HG03135 (cell line): ENCODE measurements at regions not wholly inside any gene's neighbourhood (a gene's known extent, or its start where the extent isn't known, plus 50 kb on each side); places are given as distances from the start of the nearest gene placed in this dataset.
"Not testable (repeated sequence)": the region's sequence is repeated elsewhere in the genome, so short reads cannot be mapped to it uniquely, and the experiment has no call there.

ENCODE experiments used
- ATAC-seq: cut with Tn5 transposase; IDR thresholded peaks from one replicate; pipeline ENCODE4 v1.9.1; 2021; ENCODE audit warnings: mild to moderate bottlenecking, moderate library complexity; ENCODE audit not compliant: unreplicated experiment

- ATAC-seq, result no peak
Measured at GRCh38 chr10:21157664-21158063, 260.6 kb upstream of the NEBL start.

- no peak for ATAC-seq
Measured at GRCh38 chr10:21150166-21150565, 253.1 kb upstream of the NEBL start.

DNA sequence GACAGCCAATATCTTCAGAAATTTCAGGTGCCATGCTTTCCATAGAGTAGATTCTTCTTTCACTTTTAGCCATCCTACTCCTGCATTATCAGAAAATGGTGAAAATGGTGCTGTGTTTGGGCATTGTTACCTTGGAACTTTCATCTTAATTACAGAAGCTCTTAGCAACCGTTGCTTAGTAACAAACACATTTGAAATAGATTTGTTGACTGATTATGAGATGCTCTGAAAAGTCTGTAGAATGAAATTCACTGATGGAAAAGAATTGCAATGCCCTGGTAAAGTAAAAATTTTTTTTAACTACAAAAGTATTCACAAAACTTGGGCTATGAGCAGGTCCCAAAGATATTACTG lies 249.3 kb upstream of the NEBL start:
- no peak for ATAC-seq

GRCh38 chr10:21145751-21146435 lies 248.8 kb upstream of the NEBL start:
- no peak for ATAC-seq

GRCh38 chr10:21144047-21144446 lies 246.9 kb upstream of the NEBL start:
- no peak for ATAC-seq

DNA sequence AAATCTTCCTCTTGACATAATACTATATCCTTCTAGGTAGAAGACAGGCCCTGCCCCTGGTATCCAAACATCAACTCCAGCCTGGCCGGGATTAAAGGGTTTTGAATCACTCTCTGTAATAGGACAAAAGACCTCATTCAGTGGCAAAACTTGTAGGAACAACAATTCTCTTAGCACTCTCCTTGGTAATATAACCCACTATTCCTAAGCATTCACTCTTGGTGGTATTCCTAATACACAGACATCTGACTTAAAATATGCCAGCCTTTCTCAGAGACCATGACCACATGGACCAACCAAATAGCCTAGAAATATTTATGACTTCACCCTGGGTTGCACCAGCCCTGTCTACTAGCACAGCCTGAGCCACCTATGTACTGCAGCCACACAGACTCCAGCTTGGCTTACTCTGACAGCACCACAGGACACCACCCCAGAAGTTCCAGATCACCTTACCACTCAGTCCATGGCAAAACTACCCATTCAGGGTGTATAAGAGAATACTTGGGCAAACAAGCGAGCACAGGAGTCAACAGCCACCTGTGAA lies 244.9 kb upstream of the NEBL start:
- no peak for ATAC-seq

GRCh38 chr10:21138769-21139340 lies 241.7 kb upstream of the NEBL start:
- ATAC-seq, result no peak

- ATAC-seq, result no peak
Measured at GRCh38 chr10:21135023-21135931, 238.2 kb upstream of the NEBL start.

GRCh38 chr10:21134645-21135022 lies 237.5 kb upstream of the NEBL start:
- ATAC-seq, result no peak

DNA sequence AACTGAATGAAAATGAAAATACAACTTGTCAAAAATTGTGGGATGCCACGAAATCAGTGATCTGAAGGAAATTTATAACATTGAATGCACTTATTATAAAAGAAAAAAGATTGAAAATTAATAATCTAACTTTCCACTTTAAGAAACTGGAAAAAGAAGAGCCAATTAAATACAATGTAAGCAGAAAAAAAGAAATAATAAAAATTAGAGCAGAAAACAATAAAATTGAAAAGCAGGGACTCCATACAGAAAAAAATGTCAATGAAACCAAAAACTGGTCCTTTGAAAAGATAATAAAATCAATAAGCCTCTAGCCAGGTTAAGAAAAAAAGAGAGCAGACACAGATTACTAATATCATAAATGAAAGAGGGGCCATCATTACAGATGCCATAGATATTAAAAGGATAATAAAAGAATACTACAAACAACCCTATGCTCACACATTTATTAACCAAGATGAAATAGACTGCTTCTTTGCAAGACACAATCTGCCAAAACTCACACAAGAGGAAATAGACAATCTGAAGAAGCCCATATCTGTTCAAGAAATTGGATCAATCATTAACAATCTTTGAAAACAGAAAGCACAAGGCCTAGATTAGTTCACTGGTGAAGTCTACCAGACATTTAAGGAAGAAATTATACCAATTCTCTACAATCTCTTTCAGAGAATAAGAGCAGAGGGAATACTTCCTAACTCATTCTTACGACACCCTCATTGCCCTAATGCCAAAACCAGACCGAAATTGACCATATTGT lies 233.8 kb upstream of the NEBL start:
- no peak for ATAC-seq

GRCh38 chr10:21130108-21130507 lies 233.0 kb upstream of the NEBL start:
- ATAC-seq, result no peak

GRCh38 chr10:21125471-21126228 lies 228.5 kb upstream of the NEBL start:
- no peak for ATAC-seq

DNA sequence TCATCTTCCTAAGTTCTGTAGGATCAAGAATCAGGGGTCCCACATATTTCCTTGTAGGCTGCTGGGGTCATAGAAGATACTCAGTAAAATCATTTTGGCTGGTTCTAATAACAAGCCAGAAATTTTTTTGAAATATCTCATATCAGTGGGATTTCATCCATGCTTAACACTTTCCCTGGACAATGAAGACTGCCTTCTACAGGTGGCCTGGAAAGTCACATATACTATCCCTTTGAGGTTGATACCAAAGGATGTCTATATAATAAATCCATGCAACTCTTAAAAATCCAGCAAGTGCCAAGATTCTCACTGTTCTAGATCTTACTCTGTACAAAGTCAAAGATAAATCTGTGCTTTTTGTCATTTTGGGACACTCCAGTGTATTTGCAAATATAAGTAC lies 225.8 kb upstream of the NEBL start:
- no peak for ATAC-seq

DNA sequence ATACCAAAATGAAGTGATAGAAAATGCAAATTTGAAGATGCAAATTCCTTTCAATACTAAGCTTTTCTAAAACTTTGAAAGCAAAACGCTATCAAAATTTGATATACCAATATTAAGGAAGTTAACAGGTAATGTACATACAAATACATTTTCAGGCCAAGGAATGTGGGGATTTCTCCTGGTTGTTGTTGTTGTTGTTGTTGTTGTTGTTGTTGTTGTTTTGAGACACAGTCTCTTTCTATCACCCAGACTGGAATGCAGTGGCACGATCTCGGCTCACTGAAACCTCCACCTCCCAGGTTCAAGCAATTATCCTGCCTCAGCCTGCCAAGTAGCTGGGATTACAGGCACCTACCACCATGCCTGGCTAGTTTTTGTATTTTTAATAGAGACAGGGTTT lies 224.7 kb upstream of the NEBL start:
- not testable (repeated sequence) for ATAC-seq

DNA sequence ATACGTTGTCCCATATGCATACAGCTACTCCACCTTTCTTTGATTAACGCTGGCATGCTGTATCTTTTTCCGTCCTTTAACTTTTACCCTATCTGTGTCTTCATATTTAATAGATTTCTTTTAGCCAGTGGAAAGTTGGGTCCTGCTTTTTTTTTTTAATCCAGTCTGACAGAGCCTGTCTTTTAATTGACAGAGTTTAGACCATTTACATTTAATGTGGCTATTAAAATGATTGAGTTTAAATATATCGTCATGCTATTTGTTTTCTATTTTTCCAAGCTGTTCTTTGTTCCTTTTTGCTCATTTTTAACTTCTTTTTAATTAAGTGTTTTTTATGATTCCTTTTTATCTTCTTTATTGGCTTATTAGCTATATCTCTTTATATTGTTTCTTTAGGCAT lies 217.6 kb upstream of the NEBL start:
- no peak for ATAC-seq

DNA sequence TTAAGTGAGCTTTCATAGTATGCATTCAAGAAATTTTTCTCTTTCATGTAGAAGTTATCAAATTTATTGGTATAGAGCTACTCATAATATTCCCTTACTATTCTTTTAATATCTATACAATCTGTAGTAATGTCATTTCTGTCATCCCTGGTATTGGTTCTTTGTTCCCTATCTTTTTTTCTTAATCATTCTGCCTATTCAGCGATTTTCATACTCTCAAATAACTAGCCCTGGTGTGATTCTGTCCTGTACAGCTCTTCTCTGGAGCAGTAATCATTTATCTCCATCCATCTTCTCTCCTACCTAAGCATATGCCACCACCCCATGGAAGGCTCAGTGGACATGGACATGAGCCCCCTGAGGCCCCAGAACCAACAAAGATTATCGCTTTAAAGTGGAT lies 213.2 kb upstream of the NEBL start:
- no peak for ATAC-seq

DNA sequence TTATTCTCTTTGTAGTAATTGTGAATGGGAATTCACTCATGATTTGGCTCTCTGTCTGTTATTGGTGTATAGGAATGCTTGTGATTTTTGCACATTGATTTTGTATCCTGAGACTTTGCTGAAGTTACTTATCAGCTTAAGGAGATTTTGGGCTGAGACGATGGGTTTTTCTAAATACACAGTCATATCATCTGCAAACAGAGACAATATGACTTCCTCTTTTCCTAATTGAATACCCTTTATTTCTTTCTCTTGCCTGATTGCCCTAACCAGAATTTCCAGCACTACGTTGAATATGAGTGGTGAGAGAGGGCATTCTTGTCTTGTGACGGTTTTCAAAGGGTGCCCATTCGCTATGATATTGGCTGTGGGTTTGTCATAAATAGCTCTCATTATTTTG lies 209.8 kb upstream of the NEBL start:
- ATAC-seq, result not testable (repeated sequence)

DNA sequence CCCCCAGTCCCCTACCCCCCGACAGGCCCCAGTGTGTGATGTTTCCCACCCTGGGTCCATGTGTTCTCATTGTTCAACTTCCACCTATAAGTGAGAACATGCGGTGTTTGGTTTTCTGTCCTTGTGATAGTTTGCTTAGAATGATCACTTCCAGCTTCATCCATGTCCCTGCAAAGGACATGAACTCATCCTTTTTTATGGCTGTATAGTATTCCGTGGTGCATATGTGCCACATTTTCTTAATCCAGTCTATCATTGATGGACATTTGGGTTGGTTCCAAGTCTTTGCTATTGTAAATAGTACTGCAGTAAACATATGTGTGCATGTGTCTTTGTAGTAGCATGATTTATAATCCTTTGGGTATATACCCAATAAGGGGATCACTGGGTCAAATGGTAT lies 208.2 kb upstream of the NEBL start:
- not testable (repeated sequence) for ATAC-seq

DNA sequence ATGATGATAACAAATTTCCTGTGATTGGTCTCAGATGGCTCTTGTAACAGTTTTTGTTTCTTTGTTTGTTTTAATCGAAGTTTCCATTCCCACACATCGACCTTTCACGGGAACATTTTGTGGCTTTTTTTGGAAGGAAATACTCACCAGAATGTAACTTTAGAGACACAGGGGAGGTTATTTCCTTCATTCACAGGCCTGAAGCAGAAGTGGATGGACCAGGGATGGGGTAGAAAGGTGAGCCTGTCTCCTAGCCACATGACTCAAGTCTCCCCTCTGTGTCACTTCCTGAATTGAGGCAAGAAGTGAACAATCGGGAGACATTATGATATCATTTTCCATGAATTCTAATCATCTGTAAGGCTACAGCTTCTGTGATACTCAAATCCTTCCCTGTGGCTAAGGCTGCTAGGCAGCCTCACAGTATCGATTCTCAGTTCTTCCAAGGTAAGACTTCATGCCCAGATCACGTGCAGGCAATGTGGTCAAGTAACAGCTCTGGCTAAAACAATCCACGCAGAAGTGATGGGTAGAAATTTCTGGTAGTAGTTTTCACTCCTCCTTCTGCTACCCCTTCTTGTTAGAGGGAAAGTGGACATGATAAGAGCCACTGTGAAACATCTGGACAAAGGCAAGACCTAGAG lies 203.9 kb upstream of the NEBL start:
- no peak for ATAC-seq

GRCh38 chr10:21100190-21100589 lies 203.1 kb upstream of the NEBL start:
- ATAC-seq, result no peak
